SU-DHL-6 (cell line): ENCODE measurements at regions not wholly inside any gene's neighbourhood (a gene's known extent, or its start where the extent isn't known, plus 50 kb on each side); places are given as distances from the start of the nearest gene placed in this dataset.

ENCODE experiments used
- CTCF ChIP-seq: fragments of 200-600 bp; sonication (generic); IDR thresholded peaks from one replicate; pipeline ENCODE4 v1.5.1; 2017; ENCODE audit warnings: antibody characterized with exemption, mild to moderate bottlenecking, low read length, moderate library complexity; ENCODE audit not compliant: insufficient read depth, poor library complexity, severe bottlenecking
- EZH2phosphoT487 ChIP-seq: fragments of 200-600 bp; sonication (generic), shearing (Covaris generic); conservative IDR thresholded peaks from 2 replicates; pipeline ENCODE4 v1.6.1; 2018; ENCODE audit warnings: mild to moderate bottlenecking, antibody characterized with exemption, low read length, moderate library complexity, mixed read lengths

GRCh38 chr11:42536611-42537360, 775.0 kb upstream of the API5 start:
- no peak for TF ChIP-seq CTCF
- TF ChIP-seq EZH2phosphoT487 = no peak
